SK-N-SH (cell line): ENCODE measurements at regions not wholly inside any gene's neighbourhood (a gene's known extent, or its start where the extent isn't known, plus 50 kb on each side); places are given as distances from the start of the nearest gene placed in this dataset.

ENCODE experiments used
- CTCF ChIA-PET: fragments of 300-600, 350-600 bp; formaldehyde crosslinking; extraction: SDS; loops from one replicate; lab custom pipeline; 2021; lab: Yijun Ruan, JAX
- POLR2A ChIA-PET: fragments of 350-600 bp; sonication (Branson Sonifier 250); formaldehyde crosslinking; extraction: SDS; loops from one replicate; lab custom pipeline; 2020; ENCODE audit warnings: antibody characterized with exemption, inconsistent platforms; lab: Yijun Ruan, JAX
- DNase-seq: peaks from one replicate; pipeline ENCODE4 v3.0.0; 2012
- H2AFZ ChIP-seq: fragments of 200-600 bp; sonication (generic); 2 replicates; pipeline ENCODE4 v1.8.1; 2016; ENCODE audit warnings: antibody characterized with exemption, mild to moderate bottlenecking, low read depth
- H3F3A ChIP-seq: fragments of 200-600 bp; sonication (generic); replicated peaks from 2 replicates; pipeline ENCODE3; 2016; ENCODE audit warnings: antibody characterized with exemption, mild to moderate bottlenecking; ENCODE audit not compliant: insufficient read depth
- H3K27ac ChIP-seq, 2 experiments: fragments of 200-500 bp in 1 of 2; fragments of 200-600 bp in 1 of 2; sonication (Bioruptor generic) in 1 of 2; sonication (generic), shearing (Covaris generic) in 1 of 2; 2 replicates each; pipeline versions ENCODE4 v1.5.1 to v1.6.1; 2014 to 2016; ENCODE audit warnings: low read depth in 2 of 2, inconsistent platforms in 1 of 2, low read length in 1 of 2, mild to moderate bottlenecking in 1 of 2, mixed read lengths in 1 of 2
- H3K27me3 ChIP-seq: fragments of 200-600 bp; sonication (generic), shearing (Covaris generic); 2 replicates; pipeline ENCODE4 v1.6.1; 2016; ENCODE audit warnings: mixed run types; ENCODE audit not compliant: insufficient read depth
- H3K36me3 ChIP-seq, 2 experiments: fragments of 200-500 bp in 1 of 2; fragments of 200-600 bp in 1 of 2; sonication (Bioruptor generic) in 1 of 2; sonication (generic) in 1 of 2; replicated peaks in 1 of 2; 2 replicates each; pipeline versions ENCODE3 to v1.5.1; 2014 to 2016; ENCODE audit warnings: low read length in 1 of 2, mild to moderate bottlenecking in 1 of 2; ENCODE audit not compliant: insufficient read depth in 2 of 2, control insufficient read depth in 1 of 2
- H3K4me1 ChIP-seq, 2 experiments: fragments of 200-500 bp in 1 of 2; fragments of 200-600 bp in 1 of 2; sonication (Bioruptor generic) in 1 of 2; sonication (generic), shearing (Covaris generic) in 1 of 2; 2 replicates each; pipeline versions ENCODE4 v1.5.1 to v1.6.1; 2014 to 2016; ENCODE audit warnings: low read depth in 1 of 2, low read length in 1 of 2, mixed run types in 1 of 2; ENCODE audit not compliant: insufficient read depth in 2 of 2, control insufficient read depth in 1 of 2
- H3K4me2 ChIP-seq: fragments of 200-600 bp; sonication (generic), shearing (Covaris generic); 2 replicates; pipeline ENCODE4 v1.6.1; 2017; ENCODE audit warnings: mixed run types
- H3K4me3 ChIP-seq, 2 experiments: fragments of 200-500 bp in 1 of 2; fragments of 200-600 bp in 1 of 2; sonication (Bioruptor generic) in 1 of 2; sonication (generic), shearing (Covaris generic) in 1 of 2; 2 replicates each; pipeline versions ENCODE4 v1.5.1 to v1.8.1; 2014 to 2016; ENCODE audit warnings: low read depth in 2 of 2, inconsistent platforms in 1 of 2, low read length in 1 of 2, mild to moderate bottlenecking in 1 of 2, mixed read lengths in 1 of 2, moderate library complexity in 1 of 2
- H3K79me2 ChIP-seq: fragments of 200-600 bp; sonication (generic); 2 replicates; pipeline ENCODE4 v1.8.1; 2017; ENCODE audit warnings: mild to moderate bottlenecking; ENCODE audit not compliant: insufficient read depth
- H3K9ac ChIP-seq: fragments of 200-600 bp; sonication (generic); 2 replicates; pipeline ENCODE4 v1.6.1; 2017; ENCODE audit warnings: mixed run types
- H3K9me2 ChIP-seq: fragments of 200-600 bp; sonication (generic); 2 replicates; pipeline ENCODE4 v1.6.1; 2017; ENCODE audit warnings: mixed run types
- H3K9me3 ChIP-seq: fragments of 200-600 bp; sonication (generic); 2 replicates; pipeline ENCODE4 v1.6.1; 2017; ENCODE audit warnings: mixed run types, mild to moderate bottlenecking, moderate library complexity
- H4K20me1 ChIP-seq: fragments of 200-600 bp; sonication (generic); 2 replicates; pipeline ENCODE4 v1.6.1; 2017; ENCODE audit warnings: mild to moderate bottlenecking, mixed run types; ENCODE audit not compliant: insufficient read depth
- CHD2 ChIP-seq: fragments of 150-350 bp; IDR thresholded peaks from 2 replicates; pipeline ENCODE4 v1.6.1; 2018; ENCODE audit warnings: low read length; ENCODE audit not compliant: partially characterized antibody
- ELF1 ChIP-seq: IDR thresholded peaks from 2 replicates; pipeline ENCODE4 v1.4.0; 2012
- EP300 ChIP-seq, 2 experiments: IDR thresholded peaks; 2 replicates each; pipeline versions ENCODE4 v1.4.0 to v1.6.1; 2012; ENCODE audit warnings: borderline replicate concordance in 1 of 2, low read depth in 1 of 2, low read length in 1 of 2
- EZH2phosphoT487 ChIP-seq: fragments of 200-600 bp; sonication (generic); IDR thresholded peaks from 2 replicates; pipeline ENCODE4 v1.6.1; 2017; ENCODE audit warnings: low read depth, mixed run types, mild to moderate bottlenecking, antibody characterized with exemption, moderate library complexity, borderline replicate concordance
- FOSL2 ChIP-seq: IDR thresholded peaks from 2 replicates; pipeline ENCODE4 v1.4.0; 2012; ENCODE audit warnings: low read depth, mild to moderate bottlenecking, moderate library complexity, borderline replicate concordance
- FOXJ3 ChIP-seq: sonication (generic); formaldehyde crosslinking; IDR thresholded peaks from 2 replicates; pipeline ENCODE4 v1.5.1; 2020; ENCODE audit warnings: mild to moderate bottlenecking, missing genetic modification reagents
- GABPA ChIP-seq: IDR thresholded peaks from 2 replicates; pipeline ENCODE4 v1.4.0; 2012; ENCODE audit warnings: low read depth, mild to moderate bottlenecking
- GATA2 ChIP-seq: sonication (generic); formaldehyde crosslinking; IDR thresholded peaks from 2 replicates; pipeline ENCODE4 v1.5.0; 2020; ENCODE audit warnings: mild to moderate bottlenecking, missing genetic modification reagents
- MEF2A ChIP-seq: IDR thresholded peaks from 2 replicates; pipeline ENCODE4 v1.4.0; 2012; ENCODE audit warnings: low read depth, borderline replicate concordance
- MXI1 ChIP-seq: IDR thresholded peaks from 2 replicates; pipeline ENCODE4 v1.6.1; 2012; ENCODE audit warnings: mild to moderate bottlenecking, low read depth, low read length, improper control_type of control experiment
- NFIC ChIP-seq: IDR thresholded peaks from 2 replicates; pipeline ENCODE4 v1.4.0; 2012; ENCODE audit warnings: borderline replicate concordance
- RAD21 ChIP-seq: IDR thresholded peaks from 2 replicates; pipeline ENCODE4 v1.6.1; 2012; ENCODE audit warnings: mild to moderate bottlenecking, low read length
- RCOR1 ChIP-seq: fragments of 150-350 bp; IDR thresholded peaks from 2 replicates; pipeline ENCODE4 v1.6.1; 2017; ENCODE audit warnings: antibody characterized with exemption, low read length
- RXRA ChIP-seq: IDR thresholded peaks from 2 replicates; pipeline ENCODE4 v1.4.0; 2012; ENCODE audit warnings: low read depth, mild to moderate bottlenecking, borderline replicate concordance
- SIN3A ChIP-seq: IDR thresholded peaks from 2 replicates; pipeline ENCODE4 v1.6.1; 2012; ENCODE audit warnings: low read depth, mild to moderate bottlenecking, low read length, moderate library complexity, borderline replicate concordance
- TAF1 ChIP-seq: IDR thresholded peaks from 2 replicates; pipeline ENCODE4 v1.6.1; 2012; ENCODE audit warnings: low read depth, mild to moderate bottlenecking, low read length, moderate library complexity, borderline replicate concordance
- TCF12 ChIP-seq: IDR thresholded peaks from 2 replicates; pipeline ENCODE4 v1.4.0; 2012
- TEAD4 ChIP-seq: IDR thresholded peaks from 2 replicates; pipeline ENCODE4 v1.4.0; 2012; ENCODE audit warnings: mild to moderate bottlenecking, borderline replicate concordance; ENCODE audit not compliant: insufficient read depth
- YY1 ChIP-seq: IDR thresholded peaks from 2 replicates; pipeline ENCODE4 v1.4.0; 2012; ENCODE audit warnings: low read depth, mild to moderate bottlenecking
- TF ChIP-seq, protein P1 (sequence below): IDR thresholded peaks from 2 replicates; pipeline ENCODE4 v1.4.0; 2012; ENCODE audit warnings: low read depth, borderline replicate concordance
- TF ChIP-seq, protein P2 (sequence below): fragments of 200-600 bp; sonication (generic); IDR thresholded peaks from 2 replicates; pipeline ENCODE4 v1.6.1; 2017; ENCODE audit warnings: antibody characterized with exemption, mild to moderate bottlenecking, moderate library complexity
- TF ChIP-seq, protein P3 (sequence below): fragments of 150-350 bp; IDR thresholded peaks from 2 replicates; pipeline ENCODE4 v1.6.1; 2017; ENCODE audit warnings: antibody characterized with exemption, low read length, low read depth, borderline replicate concordance
- TF ChIP-seq, protein P4 (sequence below): IDR thresholded peaks from 2 replicates; pipeline ENCODE4; 2012
- TF ChIP-seq, protein P5 (sequence below): IDR thresholded peaks from 2 replicates; pipeline ENCODE4 v1.4.0; 2012; ENCODE audit warnings: low read depth

DNA sequence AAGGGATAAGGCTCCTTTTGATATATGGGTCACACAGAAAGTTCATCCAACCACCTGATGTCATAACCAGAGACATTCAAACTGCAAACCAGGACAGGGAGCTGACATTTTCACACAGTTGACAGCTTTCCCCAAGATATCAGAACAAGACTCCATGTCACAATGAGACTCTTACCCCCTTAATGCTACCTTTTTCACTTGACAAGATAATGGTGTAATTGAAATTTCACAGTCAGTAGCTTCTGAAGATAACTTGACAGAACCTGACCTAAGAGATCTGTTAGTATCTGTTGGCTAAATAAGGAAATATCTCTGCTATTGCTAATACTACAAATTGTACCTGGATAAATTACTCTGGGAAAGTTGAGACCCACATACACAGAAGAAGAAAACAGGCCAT lies 187.3 kb downstream of the C12orf50 start:
- H3F3A ChIP-seq: no peaks in the 10 kb centered on the region
- CTCF ChIA-PET: no interaction called here
- no peaks in the 10 kb centered on the region for H3K9me3 ChIP-seq
- H2AFZ ChIP-seq: no peak overlapping the region
- no peaks in the 10 kb centered on the region for H3K36me3 ChIP-seq
- no peak overlapping the region for H3K4me3 ChIP-seq
- H3K27ac ChIP-seq: no peak overlapping the region
- no peaks in the 10 kb centered on the region; a peak in 1 of 4 replicates for H3K4me1 ChIP-seq
- H3K9me2 ChIP-seq: no peaks in the 10 kb centered on the region
- no peaks in the 10 kb centered on the region for H3K79me2 ChIP-seq
- no peak for DNase-seq
- H4K20me1 ChIP-seq: no peaks in the 10 kb centered on the region
- no peaks in the 10 kb centered on the region for H3K27me3 ChIP-seq
- no peak for TF ChIP-seq FOSL2
- TF ChIP-seq SIN3A: no peak
- TF ChIP-seq RAD21: no peak
- no peak for TF ChIP-seq EZH2phosphoT487
- TF ChIP-seq, protein P1, sequence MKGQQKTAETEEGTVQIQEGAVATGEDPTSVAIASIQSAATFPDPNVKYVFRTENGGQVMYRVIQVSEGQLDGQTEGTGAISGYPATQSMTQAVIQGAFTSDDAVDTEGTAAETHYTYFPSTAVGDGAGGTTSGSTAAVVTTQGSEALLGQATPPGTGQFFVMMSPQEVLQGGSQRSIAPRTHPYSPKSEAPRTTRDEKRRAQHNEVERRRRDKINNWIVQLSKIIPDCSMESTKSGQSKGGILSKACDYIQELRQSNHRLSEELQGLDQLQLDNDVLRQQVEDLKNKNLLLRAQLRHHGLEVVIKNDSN: no peak
- TF ChIP-seq MEF2A: no peak
- TF ChIP-seq RXRA: no peak
- no peak for TF ChIP-seq RCOR1
- TF ChIP-seq ELF1: no peak
- no peak for TF ChIP-seq FOXJ3 (CRISPR knock-in tag)
- TF ChIP-seq TCF12: no peak
- no peak for TF ChIP-seq EP300 (IDR thresholded peaks at IDR 0.05; ENCODE audit: borderline replicate concordance in 1 of 2, low read depth in 1 of 2, low read length in 1 of 2)
- no peak for TF ChIP-seq GABPA
- no peak for TF ChIP-seq GATA2 (CRISPR knock-in tag)
- TF ChIP-seq, protein P2, sequence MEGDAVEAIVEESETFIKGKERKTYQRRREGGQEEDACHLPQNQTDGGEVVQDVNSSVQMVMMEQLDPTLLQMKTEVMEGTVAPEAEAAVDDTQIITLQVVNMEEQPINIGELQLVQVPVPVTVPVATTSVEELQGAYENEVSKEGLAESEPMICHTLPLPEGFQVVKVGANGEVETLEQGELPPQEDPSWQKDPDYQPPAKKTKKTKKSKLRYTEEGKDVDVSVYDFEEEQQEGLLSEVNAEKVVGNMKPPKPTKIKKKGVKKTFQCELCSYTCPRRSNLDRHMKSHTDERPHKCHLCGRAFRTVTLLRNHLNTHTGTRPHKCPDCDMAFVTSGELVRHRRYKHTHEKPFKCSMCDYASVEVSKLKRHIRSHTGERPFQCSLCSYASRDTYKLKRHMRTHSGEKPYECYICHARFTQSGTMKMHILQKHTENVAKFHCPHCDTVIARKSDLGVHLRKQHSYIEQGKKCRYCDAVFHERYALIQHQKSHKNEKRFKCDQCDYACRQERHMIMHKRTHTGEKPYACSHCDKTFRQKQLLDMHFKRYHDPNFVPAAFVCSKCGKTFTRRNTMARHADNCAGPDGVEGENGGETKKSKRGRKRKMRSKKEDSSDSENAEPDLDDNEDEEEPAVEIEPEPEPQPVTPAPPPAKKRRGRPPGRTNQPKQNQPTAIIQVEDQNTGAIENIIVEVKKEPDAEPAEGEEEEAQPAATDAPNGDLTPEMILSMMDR: no peak
- TF ChIP-seq CHD2: no peak
- H3K4me2 ChIP-seq: no peak overlapping the region
- no peak overlapping the region for H3K9ac ChIP-seq
- POLR2A ChIA-PET: no interaction called here

DNA sequence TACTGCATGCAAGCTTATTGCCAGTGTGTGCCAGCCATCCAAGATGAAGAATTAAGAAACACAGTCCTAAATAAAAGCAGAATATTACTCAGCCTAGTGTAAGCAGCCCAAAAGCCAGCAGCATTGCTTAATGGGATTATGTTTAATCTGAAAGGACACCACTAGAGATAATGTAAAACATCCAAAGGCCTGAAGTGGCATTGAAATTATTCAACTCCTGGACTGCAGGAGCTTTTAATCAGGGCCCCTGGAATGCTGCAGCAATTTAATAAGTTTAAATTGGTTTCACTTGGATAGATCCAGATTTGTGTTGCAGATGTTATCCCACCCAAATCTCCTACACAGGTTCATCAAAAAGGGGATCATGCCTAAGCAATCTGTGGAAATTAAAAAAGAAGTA lies 193.0 kb downstream of the C12orf50 start:
- Histone ChIP-seq H3K27ac (no peak overlapping the region), H4K20me1 (no peaks in the 10 kb centered on the region), H3K9ac (no peak overlapping the region), H3K27me3 (no peaks in the 10 kb centered on the region), H3K4me2 (no peak overlapping the region), H2AFZ (no peak overlapping the region), H3K79me2 (no peaks in the 10 kb centered on the region), H3K9me3 (no peaks in the 10 kb centered on the region), H3K4me1 (no peaks in the 10 kb centered on the region; a peak in 1 of 4 replicates), H3K36me3 (no peaks in the 10 kb centered on the region), H3K9me2 (no peaks in the 10 kb centered on the region), H3F3A (no peaks in the 10 kb centered on the region), H3K4me3 (no peak overlapping the region)
- CTCF ChIA-PET: interaction anchor here (0.8 to 1.9 kb wide), 3 partner anchors 9 to 932 kb away, joined by 3 to 16 read pairs (median 3); no protein-coding TSS in a partner anchor
- POLR2A ChIA-PET: no interaction called here
- peak; percentile 8 for DNase-seq
- TF ChIP-seq TEAD4 (no peak), NFIC (no peak), MEF2A (no peak), MXI1 (no peak), RCOR1 (peak; percentile 100), FOXJ3 (CRISPR knock-in tag) (no peak), YY1 (no peak), RAD21 (no peak), CHD2 (peak; percentile 76), GABPA (no peak), EZH2phosphoT487 (no peak), EP300 (IDR thresholded peaks at IDR 0.05; ENCODE audit: borderline replicate concordance in 1 of 2, low read depth in 1 of 2, low read length in 1 of 2) (peak in 1 of 2 experiments; percentile 76; a peak in 1 of 4 replicates), TAF1 (no peak)
- TF ChIP-seq, protein P1: no peak
- TF ChIP-seq, protein P3, sequence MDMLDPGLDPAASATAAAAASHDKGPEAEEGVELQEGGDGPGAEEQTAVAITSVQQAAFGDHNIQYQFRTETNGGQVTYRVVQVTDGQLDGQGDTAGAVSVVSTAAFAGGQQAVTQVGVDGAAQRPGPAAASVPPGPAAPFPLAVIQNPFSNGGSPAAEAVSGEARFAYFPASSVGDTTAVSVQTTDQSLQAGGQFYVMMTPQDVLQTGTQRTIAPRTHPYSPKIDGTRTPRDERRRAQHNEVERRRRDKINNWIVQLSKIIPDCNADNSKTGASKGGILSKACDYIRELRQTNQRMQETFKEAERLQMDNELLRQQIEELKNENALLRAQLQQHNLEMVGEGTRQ: no peak
- TF ChIP-seq, protein P4, sequence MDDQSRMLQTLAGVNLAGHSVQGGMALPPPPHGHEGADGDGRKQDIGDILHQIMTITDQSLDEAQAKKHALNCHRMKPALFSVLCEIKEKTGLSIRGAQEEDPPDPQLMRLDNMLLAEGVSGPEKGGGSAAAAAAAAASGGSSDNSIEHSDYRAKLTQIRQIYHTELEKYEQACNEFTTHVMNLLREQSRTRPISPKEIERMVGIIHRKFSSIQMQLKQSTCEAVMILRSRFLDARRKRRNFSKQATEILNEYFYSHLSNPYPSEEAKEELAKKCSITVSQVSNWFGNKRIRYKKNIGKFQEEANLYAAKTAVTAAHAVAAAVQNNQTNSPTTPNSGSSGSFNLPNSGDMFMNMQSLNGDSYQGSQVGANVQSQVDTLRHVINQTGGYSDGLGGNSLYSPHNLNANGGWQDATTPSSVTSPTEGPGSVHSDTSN: no peak
- TF ChIP-seq, protein P5, sequence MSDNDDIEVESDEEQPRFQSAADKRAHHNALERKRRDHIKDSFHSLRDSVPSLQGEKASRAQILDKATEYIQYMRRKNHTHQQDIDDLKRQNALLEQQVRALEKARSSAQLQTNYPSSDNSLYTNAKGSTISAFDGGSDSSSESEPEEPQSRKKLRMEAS: no peak
